H9 (cell line): ENCODE measurements at regions not wholly inside any gene's neighbourhood (a gene's known extent, or its start where the extent isn't known, plus 50 kb on each side); places are given as distances from the start of the nearest gene placed in this dataset.
"Not testable (repeated sequence)": the region's sequence is repeated elsewhere in the genome, so short reads cannot be mapped to it uniquely, and the experiment has no call there.

Experiments
- DNase-seq: peaks from one replicate; pipeline ENCODE4 v3.0.0-alpha.2; 2017
- H2AFZ ChIP-seq: one replicate; pipeline ENCODE4 v1.6.1; 2013; ENCODE audit warnings: mild to moderate bottlenecking, low read length, control low read depth, moderate library complexity
- H2AK5ac ChIP-seq: 2 replicates; pipeline ENCODE4 v1.6.1; 2013; ENCODE audit warnings: low read length, control low read depth, mixed read lengths; ENCODE audit not compliant: insufficient read length
- H2BK120ac ChIP-seq: one replicate; pipeline ENCODE4 v1.6.1; 2013; ENCODE audit warnings: low read depth, mild to moderate bottlenecking, low read length, control low read depth, inconsistent platforms; ENCODE audit not compliant: poor library complexity, severe bottlenecking
- H2BK12ac ChIP-seq: 2 replicates; pipeline ENCODE4 v1.6.1; 2013; ENCODE audit warnings: low read length, control low read depth, mixed read lengths, low read depth; ENCODE audit not compliant: insufficient read length
- H2BK15ac ChIP-seq: 2 replicates; pipeline ENCODE4 v1.6.1; 2013; ENCODE audit warnings: low read depth, low read length, control low read depth
- H2BK20ac ChIP-seq: one replicate; pipeline ENCODE4 v1.6.1; 2013; ENCODE audit warnings: low read depth, mild to moderate bottlenecking, low read length, control low read depth, inconsistent platforms; ENCODE audit not compliant: poor library complexity, severe bottlenecking
- H2BK5ac ChIP-seq: 2 replicates; pipeline ENCODE4 v1.6.1; 2013; ENCODE audit warnings: low read length, control low read depth, mixed read lengths; ENCODE audit not compliant: insufficient read length
- H3K14ac ChIP-seq: 2 replicates; pipeline ENCODE4 v1.6.1; 2013; ENCODE audit warnings: low read length, control low read depth; ENCODE audit not compliant: insufficient read depth
- H3K18ac ChIP-seq: 2 replicates; pipeline ENCODE4 v1.6.1; 2013; ENCODE audit warnings: low read depth, mild to moderate bottlenecking, mixed read lengths, low read length, control low read depth; ENCODE audit not compliant: insufficient read length
- H3K23ac ChIP-seq: 2 replicates; pipeline ENCODE4 v1.6.1; 2013; ENCODE audit warnings: low read length, control low read depth, mixed read lengths, low read depth; ENCODE audit not compliant: insufficient read length
- H3K23me2 ChIP-seq: 2 replicates; pipeline ENCODE4 v1.6.1; 2013; ENCODE audit warnings: low read depth, mild to moderate bottlenecking, mixed read lengths, low read length, control low read depth; ENCODE audit not compliant: insufficient read length, poor library complexity, severe bottlenecking
- H3K27ac ChIP-seq: 2 replicates; pipeline ENCODE4 v1.5.1; 2013; ENCODE audit warnings: low read length, control low read depth, mixed read lengths, low read depth; ENCODE audit not compliant: insufficient read length
- H3K27me3 ChIP-seq: 2 replicates; pipeline ENCODE4 v1.6.1; 2013; ENCODE audit warnings: low read length, control low read depth, inconsistent platforms; ENCODE audit not compliant: insufficient read depth
- H3K4ac ChIP-seq: 2 replicates; pipeline ENCODE4 v1.6.1; 2013; ENCODE audit warnings: low read depth, mild to moderate bottlenecking, control low read depth, inconsistent platforms, low read length, moderate library complexity
- H3K4me1 ChIP-seq: 2 replicates; pipeline ENCODE4 v1.6.1; 2013; ENCODE audit warnings: low read length, control low read depth, inconsistent platforms; ENCODE audit not compliant: insufficient read depth
- H3K4me2 ChIP-seq: 2 replicates; pipeline ENCODE4 v1.6.1; 2013; ENCODE audit warnings: low read length, control low read depth, mixed read lengths; ENCODE audit not compliant: insufficient read length, insufficient read depth
- H3K56ac ChIP-seq: 2 replicates; pipeline ENCODE4 v1.6.1; 2013; ENCODE audit warnings: low read depth, mild to moderate bottlenecking, mixed read lengths, low read length, control low read depth; ENCODE audit not compliant: insufficient read length
- H3K79me1 ChIP-seq: 2 replicates; pipeline ENCODE4 v1.6.1; 2013; ENCODE audit warnings: low read depth, mild to moderate bottlenecking, moderate library complexity, low read length, control low read depth, inconsistent platforms; ENCODE audit not compliant: insufficient read depth, poor library complexity, severe bottlenecking
- H3K79me2 ChIP-seq: 2 replicates; pipeline ENCODE4 v1.6.1; 2013; ENCODE audit warnings: low read length, control low read depth, inconsistent platforms; ENCODE audit not compliant: insufficient read depth
- H3K9ac ChIP-seq: 2 replicates; pipeline ENCODE4 v1.6.1; 2013; ENCODE audit warnings: low read length, control low read depth, mixed read lengths; ENCODE audit not compliant: insufficient read length; ENCODE audit errors: extremely low read depth
- H3K9me3 ChIP-seq: one replicate; pipeline ENCODE4 v1.6.1; 2013; ENCODE audit warnings: low read depth, low read length, inconsistent platforms; ENCODE audit not compliant: control insufficient read depth
- H3T11ph ChIP-seq: one replicate; pipeline ENCODE4 v1.6.1; 2013; ENCODE audit warnings: mild to moderate bottlenecking, low read length, control low read depth, inconsistent platforms
- H4K20me1 ChIP-seq: one replicate; pipeline ENCODE4 v1.6.1; 2013; ENCODE audit not compliant: control insufficient read depth, insufficient read length, insufficient read depth
- H4K5ac ChIP-seq: 2 replicates; pipeline ENCODE4 v1.6.1; 2013; ENCODE audit warnings: low read depth, mild to moderate bottlenecking, mixed read lengths, low read length, control low read depth; ENCODE audit not compliant: insufficient read length
- H4K8ac ChIP-seq: replicated peaks from 2 replicates; pipeline ENCODE4 v1.6.1; 2013; ENCODE audit warnings: low read length, control low read depth, mixed read lengths, low read depth; ENCODE audit not compliant: insufficient read length
- H4K91ac ChIP-seq: 2 replicates; pipeline ENCODE4 v1.6.1; 2013; ENCODE audit warnings: low read depth, mild to moderate bottlenecking, moderate library complexity, mixed read lengths, low read length, control low read depth; ENCODE audit not compliant: insufficient read length
- H3K27ac Mint-ChIP-seq, 3 experiments: 2 replicates in 2 of 3; 3 replicates in 1 of 3; pipeline ENCODE4 v1.8.0; 2020 to 2021; ENCODE audit warnings: mixed read lengths in 3 of 3, mild to moderate bottlenecking in 1 of 3, moderate library complexity in 1 of 3
- H3K27me3 Mint-ChIP-seq: 2 replicates; pipeline ENCODE4 v1.8.0; 2021; ENCODE audit warnings: low read depth, mild to moderate bottlenecking, moderate library complexity, mixed read lengths
- H3K36me3 Mint-ChIP-seq, 3 experiments: 2 replicates in 2 of 3; 3 replicates in 1 of 3; pipeline ENCODE4 v1.8.0; 2020 to 2021; ENCODE audit warnings: low read depth in 3 of 3, mixed read lengths in 3 of 3; ENCODE audit not compliant: insufficient read depth in 1 of 3
- H3K4me1 Mint-ChIP-seq, 2 experiments: 2 replicates each; pipeline ENCODE4 v1.8.0; 2020; ENCODE audit warnings: mixed read lengths in 2 of 2
- H3K4me3 Mint-ChIP-seq, 2 experiments: 2 replicates in 1 of 2; 3 replicates in 1 of 2; pipeline ENCODE4 v1.8.0; 2020 to 2021; ENCODE audit warnings: mild to moderate bottlenecking in 2 of 2, mixed read lengths in 2 of 2, moderate library complexity in 1 of 2
- H3K9me3 Mint-ChIP-seq, 2 experiments: 2 replicates in 1 of 2; 3 replicates in 1 of 2; pipeline ENCODE4 v1.8.0; 2020; ENCODE audit warnings: mild to moderate bottlenecking in 2 of 2, mixed read lengths in 2 of 2, moderate library complexity in 1 of 2
- WGBS: extraction: QIAGEN DNeasy Blood & Tissue Kit; methylation state at CpG from one replicate; pipeline ENCODE4 v1.1.7; 2013; ENCODE audit warnings: missing lambda C conversion rate, low lambda C conversion rate, mixed read lengths; ENCODE audit not compliant: insufficient read length; ENCODE audit errors: extremely low coverage; 5-methylcytosine and 5-hydroxymethylcytosine counted together

GRCh38 chr2:97321936-97322713, 209.2 kb downstream of the ANKRD36 start:
- not testable (repeated sequence) for H3K4me3 Mint-ChIP-seq, H2AFZ ChIP-seq, H2BK20ac ChIP-seq, H3K4me1 Mint-ChIP-seq, H4K91ac ChIP-seq, H3T11ph ChIP-seq, H3K79me1 ChIP-seq, H2AK5ac ChIP-seq, H3K18ac ChIP-seq, H3K36me3 Mint-ChIP-seq, H3K14ac ChIP-seq, H4K8ac ChIP-seq, H2BK12ac ChIP-seq, H3K4me2 ChIP-seq, H2BK120ac ChIP-seq, H3K27ac Mint-ChIP-seq, H2BK5ac ChIP-seq, H3K9me3 ChIP-seq, H3K4ac ChIP-seq, H3K27ac ChIP-seq, H3K4me1 ChIP-seq, H3K23ac ChIP-seq, H3K79me2 ChIP-seq, DNase-seq, H4K20me1 ChIP-seq, H3K9ac ChIP-seq, H3K56ac ChIP-seq, H3K27me3 Mint-ChIP-seq, H3K9me3 Mint-ChIP-seq, H3K23me2 ChIP-seq, H2BK15ac ChIP-seq, H4K5ac ChIP-seq, H3K27me3 ChIP-seq
- no CpG with 5 or more reads among the region's 9 CpGs for WGBS

GRCh38 chr2:97315358-97315757, 202.4 kb downstream of the ANKRD36 start:
- H4K91ac ChIP-seq, H3T11ph ChIP-seq, H3K27me3 Mint-ChIP-seq, H2BK12ac ChIP-seq, H2BK15ac ChIP-seq, H2BK5ac ChIP-seq, H3K9me3 ChIP-seq, H3K79me2 ChIP-seq, H3K56ac ChIP-seq, H3K27ac Mint-ChIP-seq, H3K4me3 Mint-ChIP-seq, H3K27ac ChIP-seq, H3K27me3 ChIP-seq, H4K5ac ChIP-seq, H3K36me3 Mint-ChIP-seq, H4K20me1 ChIP-seq, H3K23ac ChIP-seq, H2BK120ac ChIP-seq, H3K9me3 Mint-ChIP-seq, H3K4ac ChIP-seq, H3K79me1 ChIP-seq, H3K23me2 ChIP-seq, H2AFZ ChIP-seq, H3K4me1 Mint-ChIP-seq, H3K14ac ChIP-seq, H3K4me2 ChIP-seq, DNase-seq, H2BK20ac ChIP-seq, H2AK5ac ChIP-seq, H4K8ac ChIP-seq, H3K18ac ChIP-seq, H3K9ac ChIP-seq, H3K4me1 ChIP-seq: not testable (repeated sequence)
- WGBS = no CpG with 5 or more reads among the region's 4 CpGs
